Adipocyte (in vitro differentiated cells): ENCODE measurements at regions not wholly inside any gene's neighbourhood (a gene's known extent, or its start where the extent isn't known, plus 50 kb on each side); places are given as distances from the start of the nearest gene placed in this dataset.

Experiments used
- DNase-seq: peaks from one replicate; pipeline ENCODE4 v3.0.0-alpha.2; 2015; ENCODE audit warnings: low read depth
- H3K27me3 ChIP-seq: replicated peaks from 2 replicates; pipeline ENCODE4 v1.7.0; 2013; ENCODE audit warnings: mild to moderate bottlenecking, low read length, moderate library complexity; ENCODE audit not compliant: control insufficient read depth, insufficient read depth
- H3K36me3 ChIP-seq: 2 replicates; pipeline ENCODE4 v1.7.0; 2013; ENCODE audit warnings: low read length, mild to moderate bottlenecking, moderate library complexity; ENCODE audit not compliant: control insufficient read depth, insufficient read depth, severe bottlenecking
- H3K4me1 ChIP-seq: 2 replicates; pipeline ENCODE4 v1.7.0; 2013; ENCODE audit warnings: mild to moderate bottlenecking, low read length, moderate library complexity; ENCODE audit not compliant: control insufficient read depth, insufficient read depth
- H3K4me3 ChIP-seq: 2 replicates; pipeline ENCODE4 v1.7.0; 2013; ENCODE audit warnings: mild to moderate bottlenecking, low read length, moderate library complexity
- H3K9ac ChIP-seq: 2 replicates; pipeline ENCODE4 v1.7.0; 2013; ENCODE audit warnings: mild to moderate bottlenecking, low read length, moderate library complexity
- H3K9me3 ChIP-seq: 2 replicates; pipeline ENCODE4 v1.7.0; 2013; ENCODE audit warnings: mild to moderate bottlenecking, low read length, moderate library complexity; ENCODE audit not compliant: control insufficient read depth

DNA sequence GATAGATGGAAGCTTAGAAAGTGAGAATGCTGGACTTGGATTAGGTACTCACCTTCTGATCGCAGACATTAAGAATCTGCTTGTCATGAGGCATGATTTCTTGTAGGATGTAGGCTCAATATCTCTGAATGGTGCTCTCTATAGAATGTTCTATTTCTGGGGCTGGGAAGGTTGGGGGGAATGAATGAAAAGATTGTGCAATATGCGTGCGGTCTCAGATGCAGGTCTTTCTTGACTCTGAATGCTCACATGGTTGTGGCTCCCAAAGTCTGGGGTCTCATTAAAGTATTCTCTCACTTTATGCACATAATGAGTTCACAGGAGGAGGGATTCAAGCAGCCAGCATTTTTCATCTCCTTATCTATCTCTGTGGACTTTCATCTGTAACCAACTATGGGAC is 482.0 kb upstream of the CD180 start:
- H3K36me3 ChIP-seq: no peaks in the 10 kb centered on the region
- H3K4me1 ChIP-seq: peaks cover 11% of the 10 kb centered on the region
- no peaks in the 10 kb centered on the region for H3K27me3 ChIP-seq
- no peak overlapping the region for H3K4me3 ChIP-seq
- H3K9ac ChIP-seq: no peak overlapping the region
- no peaks in the 10 kb centered on the region for H3K9me3 ChIP-seq
- DNase-seq: no peak

DNA sequence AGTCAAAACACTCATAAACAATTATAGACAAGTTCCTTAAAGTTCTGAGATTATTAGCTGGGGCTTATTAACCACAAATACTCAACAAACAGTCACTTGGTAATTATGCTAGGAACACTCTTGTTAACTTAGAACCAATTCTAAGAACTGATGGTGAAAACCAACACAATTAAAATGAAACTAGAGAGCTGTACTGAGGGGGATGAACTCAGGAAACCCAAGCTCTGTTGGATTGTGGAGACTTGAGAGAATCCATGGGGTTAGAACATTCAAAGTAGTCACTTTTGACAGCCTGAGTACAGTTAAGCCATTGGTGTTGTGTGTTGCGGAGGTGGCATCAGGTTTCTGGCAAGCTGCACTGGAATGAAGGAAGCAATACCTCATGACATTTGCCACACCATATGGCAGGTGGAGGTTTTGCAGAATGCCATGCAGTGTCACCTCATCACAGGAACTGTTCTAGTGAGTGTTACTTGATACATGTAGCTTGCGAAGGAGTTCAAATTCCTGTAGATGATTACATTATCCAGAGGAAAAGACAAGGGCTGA is 480.9 kb upstream of the CD180 start:
- Histone ChIP-seq H3K9me3 (no peaks in the 10 kb centered on the region), H3K4me1 (peaks cover 16% of the 10 kb centered on the region), H3K27me3 (no peaks in the 10 kb centered on the region), H3K9ac (no peak overlapping the region), H3K4me3 (no peak overlapping the region), H3K36me3 (no peaks in the 10 kb centered on the region)
- peak; percentile 27 for DNase-seq

DNA sequence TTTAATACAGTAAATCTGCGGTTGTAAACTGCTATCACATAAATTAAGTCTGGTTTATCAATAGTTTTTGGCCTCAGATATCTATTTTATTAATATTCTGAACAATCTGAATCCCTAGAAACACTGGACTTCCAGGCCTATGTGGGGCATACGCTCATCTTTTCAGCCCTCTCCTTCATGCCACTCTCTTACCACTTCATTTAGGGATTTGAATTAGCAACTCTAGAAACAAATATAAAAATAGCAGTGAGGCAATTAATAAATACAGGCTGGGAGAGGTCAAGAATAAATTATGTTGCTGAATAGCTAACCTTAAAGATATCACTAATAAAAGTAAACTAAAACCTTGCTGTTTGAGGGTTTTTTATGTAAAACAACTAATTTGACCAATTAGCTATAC is 480.3 kb upstream of the CD180 start:
- Histone ChIP-seq H3K36me3 (no peaks in the 10 kb centered on the region), H3K9me3 (no peaks in the 10 kb centered on the region), H3K4me3 (no peak overlapping the region), H3K4me1 (peaks cover 20% of the 10 kb centered on the region), H3K27me3 (no peaks in the 10 kb centered on the region), H3K9ac (no peak overlapping the region)
- no peak for DNase-seq

DNA sequence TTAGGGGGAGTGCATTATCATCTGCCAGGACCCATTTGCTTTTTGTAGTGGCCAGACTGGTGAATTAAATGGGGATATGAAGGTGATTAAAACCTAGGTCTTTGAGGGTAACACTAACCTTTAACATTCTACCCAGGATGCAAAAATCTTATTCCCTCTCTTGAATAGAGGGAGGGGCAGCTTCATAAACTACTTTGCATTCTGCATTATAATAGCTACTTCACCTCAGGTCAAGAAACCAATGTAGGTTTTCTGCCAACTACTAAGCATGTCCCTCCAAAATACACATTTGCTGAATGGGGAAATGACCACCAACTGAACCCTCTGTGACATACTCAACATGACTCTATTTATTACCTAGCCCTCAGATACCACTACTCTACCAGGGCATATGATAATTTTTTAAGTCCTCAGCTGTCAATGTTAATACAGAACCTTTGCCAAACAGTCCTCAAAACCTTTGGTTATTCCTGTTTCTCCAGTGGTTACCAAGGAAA is 477.6 kb upstream of the CD180 start:
- H3K36me3 ChIP-seq: no peaks in the 10 kb centered on the region
- peaks cover 8% of the 10 kb centered on the region for H3K4me1 ChIP-seq
- H3K9ac ChIP-seq: no peak overlapping the region
- DNase-seq: no peak
- no peaks in the 10 kb centered on the region for H3K9me3 ChIP-seq
- no peaks in the 10 kb centered on the region for H3K27me3 ChIP-seq
- no peak overlapping the region for H3K4me3 ChIP-seq

DNA sequence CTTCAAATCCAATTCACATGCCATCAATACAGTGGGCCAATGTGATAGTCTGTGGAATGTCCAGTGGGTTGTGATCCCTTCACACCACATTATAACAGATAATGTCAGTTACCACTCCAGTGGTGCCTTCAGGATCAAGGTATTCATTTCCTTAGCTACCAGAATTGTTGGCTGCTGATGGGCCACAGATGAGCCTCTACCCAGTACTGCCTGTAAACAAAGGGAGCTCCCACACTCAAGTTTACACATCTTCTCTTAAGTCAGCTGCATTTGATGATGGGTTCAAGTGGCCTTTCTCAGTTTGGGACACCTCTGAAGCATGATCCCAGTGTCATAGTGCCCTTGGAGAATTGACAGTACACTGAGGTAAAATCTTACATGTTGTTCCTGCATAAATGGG is 477.0 kb upstream of the CD180 start:
- H3K4me1 ChIP-seq: peaks cover 8% of the 10 kb centered on the region
- no peak overlapping the region for H3K9ac ChIP-seq
- no peaks in the 10 kb centered on the region for H3K36me3 ChIP-seq
- no peak for DNase-seq
- no peaks in the 10 kb centered on the region for H3K27me3 ChIP-seq
- H3K9me3 ChIP-seq: no peaks in the 10 kb centered on the region
- no peak overlapping the region for H3K4me3 ChIP-seq

DNA sequence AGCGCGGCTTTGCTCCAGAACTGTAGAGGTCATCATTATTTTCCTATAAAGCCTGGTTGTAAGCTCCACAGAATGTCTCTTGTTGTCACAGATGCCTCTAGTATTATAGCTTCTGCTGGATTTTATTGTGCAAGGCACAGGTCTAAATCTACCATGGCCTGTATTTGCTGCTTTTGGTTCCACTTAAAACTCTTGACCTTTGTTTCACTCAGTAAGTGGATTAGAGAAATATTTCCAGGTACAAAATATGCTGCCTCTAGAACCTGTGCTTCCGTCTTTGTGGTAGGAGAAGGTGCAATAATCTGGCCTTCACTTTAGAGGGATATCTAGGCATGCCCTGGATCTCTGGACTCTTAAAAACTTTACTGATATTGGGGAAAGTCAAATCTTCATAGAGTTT is 476.6 kb upstream of the CD180 start:
- Histone ChIP-seq H3K4me3 (no peak overlapping the region), H3K9ac (no peak overlapping the region), H3K27me3 (no peaks in the 10 kb centered on the region), H3K4me1 (peaks cover 8% of the 10 kb centered on the region), H3K9me3 (no peaks in the 10 kb centered on the region), H3K36me3 (no peaks in the 10 kb centered on the region)
- DNase-seq: no peak

DNA sequence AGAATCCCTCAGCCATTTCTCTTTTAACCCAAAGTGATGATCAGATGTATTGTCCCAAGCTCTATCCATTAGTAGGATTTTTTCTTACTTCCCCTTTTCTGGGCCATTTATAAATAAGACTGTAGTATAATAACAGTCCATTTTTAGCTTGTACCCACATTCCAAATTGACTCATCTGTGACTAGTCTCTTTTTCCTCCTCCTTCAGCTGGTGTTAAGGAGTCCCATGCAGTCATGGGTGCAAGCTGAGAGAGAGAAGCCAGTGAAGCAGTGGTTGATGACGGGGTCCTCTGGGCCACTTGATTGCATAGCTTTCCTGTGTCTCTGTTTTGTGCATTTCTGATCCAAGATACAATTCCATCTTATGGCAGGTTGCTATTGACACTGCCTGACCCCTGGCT is 476.0 kb upstream of the CD180 start:
- Histone ChIP-seq H3K9me3 (no peaks in the 10 kb centered on the region), H3K27me3 (no peaks in the 10 kb centered on the region), H3K4me1 (peaks cover 8% of the 10 kb centered on the region), H3K4me3 (no peak overlapping the region), H3K36me3 (no peaks in the 10 kb centered on the region), H3K9ac (no peak overlapping the region)
- DNase-seq: peak; percentile 7

DNA sequence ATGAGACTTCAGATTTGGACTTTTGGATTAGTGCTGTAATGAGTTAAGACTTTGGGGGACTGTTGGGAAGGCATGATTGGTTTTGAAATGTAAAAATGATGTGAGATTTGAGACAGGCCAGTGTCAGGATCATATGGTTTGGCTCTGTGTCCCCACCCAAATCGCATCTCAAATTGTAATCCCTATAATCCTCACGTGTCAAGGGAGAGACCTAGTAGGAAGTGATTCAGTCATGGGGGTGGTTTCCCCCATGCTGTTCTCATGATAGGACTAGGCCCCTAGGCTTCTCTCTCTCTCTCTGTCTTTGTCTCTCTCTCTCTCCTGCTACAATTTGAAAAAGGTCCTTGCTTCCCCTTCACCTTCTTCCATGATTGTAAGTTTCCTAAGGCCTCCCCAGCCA is 473.3 kb upstream of the CD180 start:
- DNase-seq: no peak
- no peak overlapping the region for H3K9ac ChIP-seq
- H3K36me3 ChIP-seq: no peaks in the 10 kb centered on the region
- H3K9me3 ChIP-seq: peaks cover 6% of the 10 kb centered on the region
- H3K4me1 ChIP-seq: peaks cover 8% of the 10 kb centered on the region
- no peaks in the 10 kb centered on the region for H3K27me3 ChIP-seq
- no peak overlapping the region for H3K4me3 ChIP-seq

DNA sequence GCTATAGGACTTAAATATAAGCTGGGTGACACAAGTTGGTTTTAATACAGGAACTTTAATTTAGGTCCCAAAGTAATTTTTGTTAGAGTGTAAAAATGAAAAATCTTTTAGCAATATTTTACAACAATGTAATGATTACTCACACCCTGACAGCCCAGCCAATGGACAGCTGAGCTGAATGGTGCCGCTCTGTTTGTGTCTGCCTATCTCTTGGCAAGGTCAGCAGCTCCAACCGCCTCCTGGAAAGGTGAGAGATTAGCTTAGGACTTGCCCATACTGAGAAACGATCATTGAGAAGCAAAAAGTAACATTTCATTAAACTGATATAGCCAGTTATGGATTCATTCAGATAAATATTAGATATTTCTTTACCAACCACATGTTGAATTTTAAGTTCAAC is 463.6 kb upstream of the CD180 start:
- DNase-seq: no peak
- Histone ChIP-seq H3K36me3 (no peaks in the 10 kb centered on the region), H3K4me3 (no peak overlapping the region), H3K4me1 (no peaks in the 10 kb centered on the region), H3K9me3 (no peaks in the 10 kb centered on the region), H3K27me3 (no peaks in the 10 kb centered on the region), H3K9ac (no peak overlapping the region)

DNA sequence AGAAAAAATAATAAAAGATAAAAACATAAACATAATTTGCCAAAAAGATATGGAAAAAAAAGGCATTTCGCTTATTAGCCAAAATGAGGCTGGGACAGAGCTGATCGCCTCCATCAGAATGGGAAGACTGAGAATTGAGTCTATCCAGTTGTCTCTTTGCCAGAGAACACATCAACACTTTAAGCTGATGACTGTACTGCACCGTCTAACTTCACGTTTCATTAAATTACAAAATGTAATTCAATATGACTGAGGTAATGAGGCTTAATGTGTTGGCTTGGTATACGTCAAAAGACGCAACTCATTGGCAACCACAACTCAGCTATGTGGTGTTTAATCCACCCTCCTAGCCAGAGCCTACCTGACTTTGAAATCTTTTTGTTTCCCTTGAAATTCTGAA is 462.7 kb upstream of the CD180 start:
- H3K27me3 ChIP-seq: no peaks in the 10 kb centered on the region
- H3K36me3 ChIP-seq: no peaks in the 10 kb centered on the region
- no peaks in the 10 kb centered on the region for H3K4me1 ChIP-seq
- H3K9me3 ChIP-seq: no peaks in the 10 kb centered on the region
- no peak overlapping the region for H3K9ac ChIP-seq
- H3K4me3 ChIP-seq: no peak overlapping the region
- DNase-seq: no peak

DNA sequence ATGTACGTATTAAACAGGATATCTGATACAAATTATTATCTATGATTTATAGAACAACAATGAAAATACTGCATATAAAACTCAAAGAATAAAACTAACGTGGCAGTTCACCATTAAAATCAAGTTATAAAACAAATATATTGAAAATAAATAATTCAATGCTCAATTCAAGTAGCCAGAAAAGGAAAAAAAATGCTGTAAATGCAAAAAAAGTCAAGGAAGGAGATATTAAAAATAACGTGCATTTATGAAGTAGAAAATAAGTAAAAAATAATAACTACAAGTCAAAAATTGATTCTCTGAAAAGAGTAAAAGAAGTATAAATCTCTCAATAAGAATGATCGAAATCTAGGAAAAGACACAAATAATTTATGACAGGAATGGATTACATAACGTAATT is 460.5 kb upstream of the CD180 start:
- Histone ChIP-seq H3K4me1 (peaks cover 2% of the 10 kb centered on the region), H3K9me3 (no peaks in the 10 kb centered on the region), H3K27me3 (no peaks in the 10 kb centered on the region), H3K9ac (no peak overlapping the region), H3K4me3 (no peak overlapping the region), H3K36me3 (no peaks in the 10 kb centered on the region)
- DNase-seq: no peak

DNA sequence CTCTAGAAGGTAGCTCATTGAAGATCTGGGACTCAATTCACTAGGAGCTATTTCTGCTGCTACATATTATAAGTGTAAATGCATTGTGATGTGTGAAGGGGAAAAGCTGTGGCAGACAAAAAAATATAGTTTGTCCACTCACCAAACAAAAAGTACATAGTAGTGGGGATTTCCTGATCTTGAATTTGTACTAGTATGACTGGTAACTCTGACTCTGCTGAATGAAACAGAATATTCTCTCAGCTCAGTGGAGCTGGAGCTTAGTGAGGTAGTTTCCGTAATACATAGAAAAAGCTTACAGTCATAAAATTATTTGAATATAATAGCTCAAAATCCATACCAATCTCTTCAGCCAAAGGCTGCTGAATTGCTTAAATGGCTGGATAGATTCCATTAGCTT is 455.6 kb upstream of the CD180 start:
- H3K9ac ChIP-seq: no peak overlapping the region
- H3K4me3 ChIP-seq: no peak overlapping the region
- no peak for DNase-seq
- H3K4me1 ChIP-seq: peaks cover 23% of the 10 kb centered on the region
- no peaks in the 10 kb centered on the region for H3K36me3 ChIP-seq
- H3K27me3 ChIP-seq: no peaks in the 10 kb centered on the region
- no peaks in the 10 kb centered on the region for H3K9me3 ChIP-seq
